ACC112 (cell line): ENCODE measurements at regions not wholly inside any gene's neighbourhood (a gene's known extent, or its start where the extent isn't known, plus 50 kb on each side); places are given as distances from the start of the nearest gene placed in this dataset.

Experiments
- H2AFZ ChIP-seq: fragments of 200-600 bp; sonication (generic); one replicate; pipeline ENCODE4 v1.6.0; 2017; ENCODE audit warnings: antibody characterized with exemption, low read length; ENCODE audit not compliant: unreplicated experiment
- H3K27ac ChIP-seq: fragments of 200-600 bp; sonication (generic); 2 replicates; pipeline ENCODE4 v1.5.1; 2014; ENCODE audit warnings: low read depth, mild to moderate bottlenecking, antibody characterized with exemption, low read length, moderate library complexity
- H3K27me3 ChIP-seq: fragments of 200-600 bp; sonication (generic); 2 replicates; pipeline ENCODE4 v1.6.1; 2014; ENCODE audit warnings: mild to moderate bottlenecking, antibody characterized with exemption, low read length, moderate library complexity, mixed read lengths; ENCODE audit not compliant: insufficient read depth
- H3K36me3 ChIP-seq: fragments of 200-600 bp; sonication (generic); 2 replicates; pipeline ENCODE4 v1.6.1; 2016; ENCODE audit warnings: mild to moderate bottlenecking, antibody characterized with exemption, low read length, moderate library complexity, mixed read lengths; ENCODE audit not compliant: insufficient read depth
- H3K4me1 ChIP-seq: fragments of 200-600 bp; sonication (generic); one replicate; pipeline ENCODE4 v1.6.1; 2016; ENCODE audit warnings: low read length, mixed read lengths; ENCODE audit not compliant: insufficient read depth, unreplicated experiment, control insufficient read depth
- H3K4me3 ChIP-seq: fragments of 200-600 bp; sonication (generic); 2 replicates; pipeline ENCODE4 v1.5.1; 2014; ENCODE audit warnings: mild to moderate bottlenecking, low read depth, low read length
- H3K79me2 ChIP-seq: fragments of 200-600 bp; sonication (generic); one replicate; pipeline ENCODE4 v1.6.0; 2016; ENCODE audit warnings: low read length; ENCODE audit not compliant: control insufficient read depth, unreplicated experiment, insufficient read depth

GRCh38 chr6:54601600-54602300 lies 244.8 kb upstream of the FAM83B start:
- no peaks in the 10 kb centered on the region for H3K4me1 ChIP-seq
- H3K27ac ChIP-seq: no peak overlapping the region
- H3K36me3 ChIP-seq: no peaks in the 10 kb centered on the region
- no peaks in the 10 kb centered on the region for H3K79me2 ChIP-seq
- H2AFZ ChIP-seq: peak overlapping the region; percentile 4
- H3K4me3 ChIP-seq: no peak overlapping the region
- no peaks in the 10 kb centered on the region for H3K27me3 ChIP-seq

GRCh38 chr6:54602591-54602990 lies 244.0 kb upstream of the FAM83B start:
- H3K4me1 ChIP-seq: no peaks in the 10 kb centered on the region
- no peaks in the 10 kb centered on the region for H3K79me2 ChIP-seq
- H3K36me3 ChIP-seq: no peaks in the 10 kb centered on the region
- H3K27me3 ChIP-seq: no peaks in the 10 kb centered on the region
- no peak overlapping the region for H2AFZ ChIP-seq
- no peak overlapping the region for H3K27ac ChIP-seq
- no peak overlapping the region for H3K4me3 ChIP-seq

GRCh38 chr6:54609981-54610380 lies 236.6 kb upstream of the FAM83B start:
- Histone ChIP-seq H3K4me3 (no peak overlapping the region), H3K36me3 (no peaks in the 10 kb centered on the region), H3K79me2 (no peaks in the 10 kb centered on the region), H2AFZ (no peak overlapping the region), H3K27me3 (no peaks in the 10 kb centered on the region), H3K27ac (no peak overlapping the region), H3K4me1 (no peaks in the 10 kb centered on the region)

- H3K4me1 ChIP-seq: peaks cover 13% of the 10 kb centered on the region
- no peaks in the 10 kb centered on the region for H3K79me2 ChIP-seq
- H3K4me3 ChIP-seq: no peak overlapping the region
- no peaks in the 10 kb centered on the region for H3K27me3 ChIP-seq
- H3K36me3 ChIP-seq: no peaks in the 10 kb centered on the region
- no peak overlapping the region for H3K27ac ChIP-seq
- H2AFZ ChIP-seq: no peak overlapping the region
Measured at GRCh38 chr6:54613596-54613995, 233.0 kb upstream of the FAM83B start.

- no peaks in the 10 kb centered on the region for H3K27me3 ChIP-seq
- no peaks in the 10 kb centered on the region for H3K79me2 ChIP-seq
- H3K36me3 ChIP-seq: no peaks in the 10 kb centered on the region
- no peak overlapping the region for H3K4me3 ChIP-seq
- H3K27ac ChIP-seq: no peak overlapping the region
- no peak overlapping the region for H2AFZ ChIP-seq
- peaks cover 13% of the 10 kb centered on the region for H3K4me1 ChIP-seq
Measured at GRCh38 chr6:54614499-54615195, 231.9 kb upstream of the FAM83B start.

GRCh38 chr6:54617730-54618129 lies 228.8 kb upstream of the FAM83B start:
- H2AFZ ChIP-seq: no peak overlapping the region
- peaks cover 13% of the 10 kb centered on the region for H3K4me1 ChIP-seq
- H3K36me3 ChIP-seq: no peaks in the 10 kb centered on the region
- H3K27me3 ChIP-seq: no peaks in the 10 kb centered on the region
- H3K79me2 ChIP-seq: no peaks in the 10 kb centered on the region
- no peak overlapping the region for H3K4me3 ChIP-seq
- peak overlapping the region; percentile 31 for H3K27ac ChIP-seq

- Histone ChIP-seq H3K27ac (no peak overlapping the region), H3K36me3 (no peaks in the 10 kb centered on the region), H3K4me1 (peaks cover 13% of the 10 kb centered on the region), H3K4me3 (no peak overlapping the region), H3K79me2 (no peaks in the 10 kb centered on the region), H3K27me3 (no peaks in the 10 kb centered on the region), H2AFZ (no peak overlapping the region)
Measured at GRCh38 chr6:54618572-54618971, 228.0 kb upstream of the FAM83B start.

- Histone ChIP-seq H3K27ac (no peak overlapping the region), H3K79me2 (no peaks in the 10 kb centered on the region), H3K4me3 (no peak overlapping the region), H3K4me1 (peaks cover 13% of the 10 kb centered on the region), H2AFZ (no peak overlapping the region), H3K36me3 (no peaks in the 10 kb centered on the region), H3K27me3 (no peaks in the 10 kb centered on the region)
Measured at GRCh38 chr6:54619102-54619501, 227.5 kb upstream of the FAM83B start.

- H3K4me1 ChIP-seq: peaks cover 13% of the 10 kb centered on the region
- H3K27me3 ChIP-seq: no peaks in the 10 kb centered on the region
- no peak overlapping the region for H3K27ac ChIP-seq
- H3K79me2 ChIP-seq: no peaks in the 10 kb centered on the region
- H2AFZ ChIP-seq: no peak overlapping the region
- no peaks in the 10 kb centered on the region for H3K36me3 ChIP-seq
- no peak overlapping the region for H3K4me3 ChIP-seq
Measured at GRCh38 chr6:54621285-54621684, 225.3 kb upstream of the FAM83B start.

- no peaks in the 10 kb centered on the region for H3K36me3 ChIP-seq
Measured at GRCh38 chr6:54624216-54624615, 222.4 kb upstream of the FAM83B start.

GRCh38 chr6:54624779-54625178 lies 221.8 kb upstream of the FAM83B start:
- Histone ChIP-seq H3K4me1 (no peaks in the 10 kb centered on the region), H3K79me2 (no peaks in the 10 kb centered on the region), H3K36me3 (no peaks in the 10 kb centered on the region), H2AFZ (no peak overlapping the region), H3K4me3 (no peak overlapping the region), H3K27ac (no peak overlapping the region), H3K27me3 (no peaks in the 10 kb centered on the region)

More at GRCh38 chr6:54624216-54624615, 222.4 kb upstream of the FAM83B start:
- Histone ChIP-seq H3K4me1 (no peaks in the 10 kb centered on the region), H3K4me3 (no peak overlapping the region), H3K27ac (no peak overlapping the region), H3K27me3 (no peaks in the 10 kb centered on the region), H3K79me2 (no peaks in the 10 kb centered on the region), H2AFZ (no peak overlapping the region)
